T-cell (primary cell): ENCODE measurements at regions not wholly inside any gene's neighbourhood (a gene's known extent, or its start where the extent isn't known, plus 50 kb on each side); places are given as distances from the start of the nearest gene placed in this dataset.
"Not testable (repeated sequence)": the region's sequence is repeated elsewhere in the genome, so short reads cannot be mapped to it uniquely, and the experiment has no call there.

Experiments used
- ATAC-seq, 4 experiments: fragments of 200-7000 bp in 3 of 4; fragments of 150-1000 bp in 1 of 4; cut with Tn5 transposase; replicated peaks in 1 of 4; 1 replicate in 3 of 4; 2 replicates in 1 of 4; pipeline ENCODE4 v1.10.0; 2021; ENCODE audit warnings: moderate library complexity in 3 of 4, mild to moderate bottlenecking in 2 of 4, moderate number of reproducible peaks in 1 of 4
- CTCF ChIA-PET, 2 donors: fragments of 300-600 bp; sonication (Branson Sonifier 250); formaldehyde crosslinking; loops; one replicate each; lab custom pipeline; 2022; ENCODE audit warnings: antibody characterized with exemption in 2 of 2; lab: Charles Lee
- POLR2A ChIA-PET, 2 donors: fragments of 300-600 bp; sonication (Branson Sonifier 250); formaldehyde crosslinking; loops; one replicate each; lab custom pipeline; 2022; ENCODE audit warnings: antibody characterized with exemption in 2 of 2; lab: Charles Lee
- DNase-seq, 35 experiments: peaks; one replicate each; pipeline versions ENCODE4 v3.0.0 to v3.0.0-alpha.2; 2013 to 2023
- H3K27ac ChIP-seq: one replicate; pipeline ENCODE4 v1.5.1; 2013; ENCODE audit warnings: low read length
- H3K27me3 ChIP-seq, 2 experiments: replicated peaks in 1 of 2; 1 replicate in 1 of 2; 2 replicates in 1 of 2; pipeline versions ENCODE4 v1.6.1 to v1.7.0; 2013; ENCODE audit warnings: low read length in 1 of 2, mixed read lengths in 1 of 2; ENCODE audit not compliant: control insufficient read depth in 2 of 2, insufficient read depth in 2 of 2; ENCODE audit errors: extremely low read depth in 1 of 2
- H3K36me3 ChIP-seq, 2 donors: 1 replicate in 1 of 2; 2 replicates in 1 of 2; pipeline versions ENCODE4 v1.6.1 to v1.7.0; 2013; ENCODE audit warnings: low read length in 1 of 2; ENCODE audit not compliant: control insufficient read depth in 2 of 2, insufficient read depth in 1 of 2; ENCODE audit errors: extremely low read depth in 1 of 2
- H3K4me1 ChIP-seq, 2 experiments: 1 replicate in 1 of 2; 2 replicates in 1 of 2; pipeline versions ENCODE4 v1.6.1 to v1.7.0; 2013; ENCODE audit warnings: low read length in 2 of 2, mixed read lengths in 1 of 2; ENCODE audit not compliant: insufficient read depth in 2 of 2, control insufficient read depth in 1 of 2; ENCODE audit errors: extremely low read depth in 1 of 2
- H3K4me3 ChIP-seq, 2 donors: 1 replicate in 1 of 2; 2 replicates in 1 of 2; pipeline versions ENCODE4 v1.5.1 to v1.7.0; 2013; ENCODE audit warnings: mild to moderate bottlenecking in 2 of 2, low read length in 1 of 2, moderate library complexity in 1 of 2; ENCODE audit not compliant: control insufficient read depth in 1 of 2; ENCODE audit errors: extremely low read depth in 1 of 2
- H3K9me3 ChIP-seq: 2 replicates; pipeline ENCODE4 v1.7.0; 2013
- H3K27ac Mint-ChIP-seq, 2 donors: one replicate each; pipeline ENCODE4 v1.8.0; 2020 to 2021; ENCODE audit warnings: mild to moderate bottlenecking in 2 of 2, mixed read lengths in 2 of 2
- H3K27me3 Mint-ChIP-seq, 2 donors: one replicate each; pipeline ENCODE4 v1.8.0; 2021 to 2022; ENCODE audit warnings: mixed read lengths in 2 of 2
- H3K36me3 Mint-ChIP-seq: one replicate; pipeline ENCODE4 v1.8.0; 2021; ENCODE audit warnings: mixed read lengths
- H3K4me1 Mint-ChIP-seq, 3 donors: one replicate each; pipeline ENCODE4 v1.8.0; 2020 to 2022; ENCODE audit warnings: mixed read lengths in 3 of 3, mild to moderate bottlenecking in 1 of 3
- H3K4me3 Mint-ChIP-seq, 3 donors: one replicate each; pipeline ENCODE4 v1.8.0; 2020 to 2022; ENCODE audit warnings: mild to moderate bottlenecking in 3 of 3, mixed read lengths in 3 of 3, moderate library complexity in 3 of 3
- H3K9me3 Mint-ChIP-seq, 3 donors: one replicate each; pipeline ENCODE4 v1.8.0; 2020 to 2022; ENCODE audit warnings: mixed read lengths in 3 of 3
- WGBS: methylation state at CpG from one replicate; pipeline ENCODE4 v1.1.5; 2013; ENCODE audit warnings: missing lambda C conversion rate; ENCODE audit not compliant: insufficient coverage; 5-methylcytosine and 5-hydroxymethylcytosine counted together

DNA sequence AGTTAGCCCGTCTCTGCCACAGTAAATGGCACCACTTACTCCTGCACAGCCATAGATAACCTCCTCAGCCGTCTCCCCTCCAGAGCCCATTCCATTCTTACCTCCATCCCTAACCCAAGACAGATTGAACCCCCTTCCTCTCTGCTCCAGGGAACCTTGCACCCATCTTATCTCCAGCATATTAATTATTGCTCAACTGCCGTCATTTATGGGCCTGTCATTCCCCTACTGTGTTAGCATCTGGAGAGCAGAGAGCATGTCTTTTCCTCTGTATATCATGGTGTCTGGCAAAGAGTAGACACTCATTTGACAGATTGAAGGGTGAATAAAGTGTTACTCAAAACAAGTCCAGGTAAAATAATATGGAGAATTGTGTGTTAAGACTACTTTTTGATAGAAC, 270.0 kb downstream of the CEP170 start:
- H3K36me3 ChIP-seq, DNase-seq, H3K4me3 ChIP-seq, H3K27ac ChIP-seq, H3K9me3 Mint-ChIP-seq, H3K4me3 Mint-ChIP-seq, H3K9me3 ChIP-seq, CTCF ChIA-PET, ATAC-seq, H3K4me1 ChIP-seq, H3K27me3 ChIP-seq, H3K27ac Mint-ChIP-seq, H3K27me3 Mint-ChIP-seq, H3K4me1 Mint-ChIP-seq, H3K36me3 Mint-ChIP-seq, POLR2A ChIA-PET: not testable (repeated sequence)
- WGBS: no CpG with 5 or more reads among the region's 3 CpGs

- H3K36me3 Mint-ChIP-seq, ATAC-seq, H3K4me1 Mint-ChIP-seq, H3K9me3 Mint-ChIP-seq, DNase-seq, H3K4me1 ChIP-seq, H3K9me3 ChIP-seq, H3K27ac Mint-ChIP-seq, H3K27ac ChIP-seq, CTCF ChIA-PET, H3K4me3 Mint-ChIP-seq, H3K27me3 ChIP-seq, POLR2A ChIA-PET, H3K4me3 ChIP-seq, H3K36me3 ChIP-seq, H3K27me3 Mint-ChIP-seq: not testable (repeated sequence)
- WGBS: no CpG with 5 or more reads among the region's 3 CpGs
Measured at GRCh38 chr1:242973341-242973740, 281.7 kb downstream of the CEP170 start.

- Histone ChIP-seq H3K9me3 (no peaks in the 10 kb centered on the region), H3K36me3 (no peaks in the 10 kb centered on the region), H3K4me3 (no peak overlapping the region), H3K4me1 (no peaks in the 10 kb centered on the region), H3K27ac (no peak overlapping the region), H3K27me3 (no peaks in the 10 kb centered on the region)
- H3K4me3 Mint-ChIP-seq: no peak overlapping the region
- DNase-seq: no peak
- CTCF ChIA-PET: no interaction called here
- H3K27me3 Mint-ChIP-seq: peaks cover 0 to 3% of the 10 kb centered on the region in 2 donors
- POLR2A ChIA-PET: interaction anchor here in 1 of 2 donors (0.7 kb wide), 1 partner anchor 308 kb away, joined by 4 read pairs; no protein-coding TSS in a partner anchor
- no peak for ATAC-seq
- no peaks in the 10 kb centered on the region for H3K4me1 Mint-ChIP-seq
- H3K36me3 Mint-ChIP-seq: no peaks in the 10 kb centered on the region
- H3K27ac Mint-ChIP-seq: no peak overlapping the region
- peaks cover 8 to 12% (median 9%) of the 10 kb centered on the region in 3 donors for H3K9me3 Mint-ChIP-seq
- 83% methylated on average over 1 of the region's 3 CpGs for WGBS
Measured at GRCh38 chr1:242966892-242967291, 288.2 kb downstream of the CEP170 start.

DNA sequence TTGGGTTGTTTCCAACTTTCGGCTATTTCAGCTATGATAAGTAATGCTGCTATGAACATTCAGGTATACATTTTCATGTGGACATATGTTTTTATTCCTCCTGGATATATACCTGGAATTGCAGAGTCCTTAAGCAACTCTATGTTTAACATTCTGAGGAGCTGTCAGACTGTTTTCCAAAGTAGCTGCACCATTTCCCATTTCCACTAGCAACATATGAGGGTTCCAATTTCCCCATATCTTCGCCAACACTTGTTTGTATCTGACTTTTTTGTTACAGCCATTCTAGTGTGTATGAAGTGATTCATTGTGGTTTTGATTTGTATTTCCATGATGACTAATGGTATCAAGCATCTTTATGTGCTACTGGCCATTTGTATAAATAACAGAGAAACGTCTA, 295.7 kb downstream of the CEP170 start:
- H3K27me3 ChIP-seq, DNase-seq, H3K4me1 ChIP-seq, CTCF ChIA-PET, H3K27ac ChIP-seq, H3K9me3 Mint-ChIP-seq, H3K9me3 ChIP-seq, H3K36me3 Mint-ChIP-seq, H3K4me3 Mint-ChIP-seq, H3K27ac Mint-ChIP-seq, H3K36me3 ChIP-seq, H3K27me3 Mint-ChIP-seq, ATAC-seq, POLR2A ChIA-PET, H3K4me1 Mint-ChIP-seq, H3K4me3 ChIP-seq: not testable (repeated sequence)
- no CpG with 5 or more reads among the region's 3 CpGs for WGBS

DNA sequence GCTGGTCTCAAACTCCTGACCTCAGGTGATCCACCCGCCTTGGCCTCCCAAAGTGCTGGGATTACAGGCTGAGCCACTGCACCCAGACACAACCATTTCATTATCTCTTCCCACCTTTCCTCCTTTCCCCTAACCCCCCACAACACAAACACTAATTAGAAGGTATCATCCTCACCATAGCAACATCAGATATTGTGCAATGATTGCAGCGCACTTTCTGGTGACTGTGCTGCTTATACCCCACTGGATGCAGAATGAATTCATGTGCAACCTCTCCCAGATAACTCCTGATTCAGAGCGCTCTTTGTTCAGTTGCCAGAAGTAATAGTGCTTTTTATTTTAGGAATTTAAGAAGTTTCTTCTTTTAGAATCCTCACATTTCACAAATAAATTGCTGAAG, 300.1 kb downstream of the CEP170 start:
- H3K9me3 Mint-ChIP-seq: peaks cover 0 to 11% (median 3%) of the 10 kb centered on the region in 3 donors
- H3K4me1 Mint-ChIP-seq, DNase-seq, CTCF ChIA-PET, H3K4me3 ChIP-seq, H3K9me3 ChIP-seq, ATAC-seq, H3K27me3 ChIP-seq, H3K27me3 Mint-ChIP-seq, H3K27ac Mint-ChIP-seq, H3K4me1 ChIP-seq, H3K36me3 Mint-ChIP-seq, H3K27ac ChIP-seq, H3K36me3 ChIP-seq, H3K4me3 Mint-ChIP-seq, POLR2A ChIA-PET: not testable (repeated sequence)
- WGBS: no CpG with 5 or more reads among the region's 3 CpGs

- Histone ChIP-seq H3K36me3 (no peaks in the 10 kb centered on the region), H3K27ac (no peak overlapping the region), H3K27me3 (peaks cover 0 to 6% of the 10 kb centered on the region in 2 experiments), H3K9me3 (no peaks in the 10 kb centered on the region), H3K4me3 (no peak overlapping the region), H3K4me1 (no peaks in the 10 kb centered on the region)
- Mint-ChIP-seq H3K4me3 (no peak overlapping the region), H3K27me3 (peaks cover 3 to 5% of the 10 kb centered on the region in 2 donors), H3K9me3 (peaks cover 0 to 11% (median 7%) of the 10 kb centered on the region in 3 donors), H3K4me1 (no peaks in the 10 kb centered on the region), H3K27ac (no peak overlapping the region), H3K36me3 (no peaks in the 10 kb centered on the region)
- no peak for DNase-seq
- 82% methylated on average over 3 of the region's 3 CpGs for WGBS
- ChIA-PET POLR2A (no interaction called here), CTCF (no interaction called here)
- no peak for ATAC-seq
Measured at GRCh38 chr1:242946206-242946605, 308.9 kb downstream of the CEP170 start.

- DNase-seq, POLR2A ChIA-PET, ATAC-seq, CTCF ChIA-PET, H3K27ac Mint-ChIP-seq, H3K27me3 ChIP-seq, H3K4me1 ChIP-seq, H3K4me3 ChIP-seq, H3K4me3 Mint-ChIP-seq, H3K36me3 Mint-ChIP-seq, H3K27ac ChIP-seq, H3K4me1 Mint-ChIP-seq, H3K9me3 ChIP-seq, H3K9me3 Mint-ChIP-seq, H3K36me3 ChIP-seq: not testable (repeated sequence)
- peaks cover 11 to 13% of the 10 kb centered on the region in 2 donors for H3K27me3 Mint-ChIP-seq
- 20% methylated on average over 4 of the region's 11 CpGs for WGBS
Measured at GRCh38 chr1:242936725-242937124, 318.4 kb downstream of the CEP170 start.
